Keratinocyte (primary cell): ENCODE measurements at regions not wholly inside any gene's neighbourhood (a gene's known extent, or its start where the extent isn't known, plus 50 kb on each side); places are given as distances from the start of the nearest gene placed in this dataset.

Source experiments
- DNase-seq: peaks from one replicate; pipeline ENCODE4 v3.0.0-alpha.2; 2011; ENCODE audit warnings: low read depth, missing footprints, low spot score
- FAIRE-seq: peaks from 2 replicates; lab custom pipeline; 2011; peaks lifted over from hg19 to GRCh38; lab: Jason Lieb, UNC
- H2AFZ ChIP-seq: 2 replicates; pipeline ENCODE4 v1.6.0; 2012; ENCODE audit warnings: low read length, control low read depth, inconsistent platforms; ENCODE audit not compliant: control insufficient read depth
- H3K27ac ChIP-seq: 2 replicates; pipeline ENCODE4 v1.5.1; 2011; ENCODE audit warnings: low read length; ENCODE audit not compliant: control insufficient read depth, insufficient read depth
- H3K27me3 ChIP-seq: 3 replicates; pipeline ENCODE4 v1.6.0; 2011; ENCODE audit warnings: low read length; ENCODE audit not compliant: control insufficient read depth, insufficient read depth; ENCODE audit errors: extremely low read depth
- H3K36me3 ChIP-seq, 2 experiments: 2 replicates in 1 of 2; 3 replicates in 1 of 2; pipeline ENCODE4 v1.5.1; 2011; ENCODE audit warnings: low read length in 2 of 2, mild to moderate bottlenecking in 1 of 2; ENCODE audit not compliant: control insufficient read depth in 2 of 2, insufficient read depth in 2 of 2; ENCODE audit errors: extremely low read depth in 1 of 2
- H3K4me1 ChIP-seq: 3 replicates; pipeline ENCODE4 v1.5.1; 2011; ENCODE audit warnings: low read length; ENCODE audit not compliant: control insufficient read depth, insufficient read depth; ENCODE audit errors: extremely low read depth
- H3K4me2 ChIP-seq: 3 replicates; pipeline ENCODE4 v1.6.0; 2011; ENCODE audit warnings: low read depth, low read length; ENCODE audit not compliant: control insufficient read depth, insufficient read depth; ENCODE audit errors: extremely low read depth
- H3K4me3 ChIP-seq, 3 experiments: fragments of 200-600 bp in 1 of 3; sonication (generic) in 1 of 3; 2 replicates in 2 of 3; 3 replicates in 1 of 3; pipeline ENCODE4 v1.5.1; 2011 to 2016; ENCODE audit warnings: low read length in 3 of 3, mild to moderate bottlenecking in 3 of 3, control low read depth in 2 of 3, inconsistent platforms in 1 of 3, low read depth in 1 of 3, mixed read lengths in 1 of 3, mixed run types in 1 of 3, moderate library complexity in 1 of 3; ENCODE audit not compliant: control insufficient read depth in 2 of 3, insufficient read depth in 2 of 3; ENCODE audit errors: extremely low read depth in 1 of 3
- H3K79me2 ChIP-seq: 2 replicates; pipeline ENCODE4 v1.6.0; 2012; ENCODE audit warnings: low read length; ENCODE audit not compliant: control insufficient read depth, insufficient read depth
- H3K9ac ChIP-seq: 3 replicates; pipeline ENCODE4 v1.6.0; 2011; ENCODE audit warnings: low read length; ENCODE audit not compliant: control insufficient read depth, insufficient read depth; ENCODE audit errors: extremely low read depth
- H3K9me1 ChIP-seq: 3 replicates; pipeline ENCODE4 v1.6.0; 2011; ENCODE audit warnings: low read length; ENCODE audit not compliant: control insufficient read depth, insufficient read depth; ENCODE audit errors: extremely low read depth
- H3K9me3 ChIP-seq: 2 replicates; pipeline ENCODE4 v1.5.1; 2012; ENCODE audit warnings: low read depth, low read length; ENCODE audit not compliant: control insufficient read depth
- H4K20me1 ChIP-seq: 3 replicates; pipeline ENCODE4 v1.6.0; 2011; ENCODE audit warnings: low read length; ENCODE audit not compliant: control insufficient read depth, insufficient read depth; ENCODE audit errors: extremely low read depth
- EZH2 ChIP-seq: IDR thresholded peaks from one replicate; pipeline ENCODE4 v1.6.1; 2012; ENCODE audit warnings: inconsistent platforms, mild to moderate bottlenecking, low read length, moderate library complexity
- dilution Hi-C: fragments of 300-500 bp; cut with MboI; formaldehyde crosslinking; loops from one replicate; pipeline ENCODE4 v1.7.0; 2020; ENCODE audit warnings: low sequenced_read_pairs; ENCODE audit not compliant: extremely low pct_ligation_motif_present
- TF ChIP-seq, protein P1 (sequence below), 3 experiments: IDR thresholded peaks in 1 of 3; conservative IDR thresholded peaks in 1 of 3; optimal IDR thresholded peaks in 1 of 3; 2 replicates in 2 of 3; 3 replicates in 1 of 3; pipeline versions ENCODE3 to v1.5.1; 2011; ENCODE audit warnings: low read length in 3 of 3, mild to moderate bottlenecking in 3 of 3, moderate library complexity in 2 of 3, control low read depth in 1 of 3, inconsistent platforms in 1 of 3; ENCODE audit not compliant: insufficient read depth in 2 of 3; ENCODE audit errors: extremely low read depth in 1 of 3

DNA sequence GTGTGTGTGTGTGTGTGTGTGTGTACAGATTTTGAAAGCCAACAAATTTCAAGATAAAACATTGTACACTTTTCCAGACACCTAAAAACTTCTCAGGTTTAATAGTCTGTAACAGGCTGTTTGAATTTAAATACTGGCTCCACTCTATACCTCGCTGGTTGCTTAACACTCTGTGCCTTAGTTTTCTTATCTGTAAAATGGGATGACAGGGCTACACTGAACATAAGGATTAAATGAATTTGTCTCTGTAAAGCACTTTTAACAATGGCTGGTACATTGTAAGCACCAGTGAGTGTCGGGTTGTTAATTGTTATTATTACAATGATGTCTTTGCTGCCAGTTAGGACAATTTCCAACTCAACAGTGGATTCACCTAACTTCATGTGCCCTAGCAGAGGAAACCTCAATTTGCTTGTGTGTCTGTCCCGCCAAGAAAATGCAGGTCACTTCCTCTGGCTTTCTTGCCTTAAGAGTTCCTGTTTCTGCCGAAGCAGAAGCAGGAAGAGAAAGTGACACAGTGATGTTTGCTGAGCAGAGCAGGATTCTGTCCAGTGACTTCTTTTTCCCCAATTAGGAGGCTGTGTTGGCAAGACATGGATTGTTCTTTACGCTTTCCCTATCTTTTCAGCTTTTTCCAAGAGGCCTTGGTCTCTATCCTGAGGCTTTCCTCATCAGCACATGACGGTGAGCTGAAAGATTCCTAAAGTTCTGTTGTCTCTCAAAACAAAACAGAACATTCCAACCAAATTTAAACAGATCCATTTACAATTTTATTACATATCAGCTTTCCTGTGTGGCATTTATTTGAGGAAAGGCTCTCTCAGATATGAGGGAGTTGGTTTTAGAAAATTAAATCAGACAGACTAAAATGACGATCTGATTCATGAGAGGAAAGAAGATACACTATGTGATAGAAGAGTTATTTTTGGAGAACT lies 154.1 kb upstream of the ATP2B1 start:
- TF ChIP-seq, protein P1, sequence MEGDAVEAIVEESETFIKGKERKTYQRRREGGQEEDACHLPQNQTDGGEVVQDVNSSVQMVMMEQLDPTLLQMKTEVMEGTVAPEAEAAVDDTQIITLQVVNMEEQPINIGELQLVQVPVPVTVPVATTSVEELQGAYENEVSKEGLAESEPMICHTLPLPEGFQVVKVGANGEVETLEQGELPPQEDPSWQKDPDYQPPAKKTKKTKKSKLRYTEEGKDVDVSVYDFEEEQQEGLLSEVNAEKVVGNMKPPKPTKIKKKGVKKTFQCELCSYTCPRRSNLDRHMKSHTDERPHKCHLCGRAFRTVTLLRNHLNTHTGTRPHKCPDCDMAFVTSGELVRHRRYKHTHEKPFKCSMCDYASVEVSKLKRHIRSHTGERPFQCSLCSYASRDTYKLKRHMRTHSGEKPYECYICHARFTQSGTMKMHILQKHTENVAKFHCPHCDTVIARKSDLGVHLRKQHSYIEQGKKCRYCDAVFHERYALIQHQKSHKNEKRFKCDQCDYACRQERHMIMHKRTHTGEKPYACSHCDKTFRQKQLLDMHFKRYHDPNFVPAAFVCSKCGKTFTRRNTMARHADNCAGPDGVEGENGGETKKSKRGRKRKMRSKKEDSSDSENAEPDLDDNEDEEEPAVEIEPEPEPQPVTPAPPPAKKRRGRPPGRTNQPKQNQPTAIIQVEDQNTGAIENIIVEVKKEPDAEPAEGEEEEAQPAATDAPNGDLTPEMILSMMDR (optimal IDR thresholded peaks at IDR 0.05 in 1 of 3, IDR thresholded peaks at IDR 0.05 in 1 of 3, conservative IDR thresholded peaks at IDR 0.05 in 1 of 3; ENCODE audit: extremely low read depth in 1 of 3, insufficient read depth in 2 of 3, low read length in 3 of 3), result no peak
- TF ChIP-seq EZH2, result no peak
- FAIRE-seq, result no peak

DNA sequence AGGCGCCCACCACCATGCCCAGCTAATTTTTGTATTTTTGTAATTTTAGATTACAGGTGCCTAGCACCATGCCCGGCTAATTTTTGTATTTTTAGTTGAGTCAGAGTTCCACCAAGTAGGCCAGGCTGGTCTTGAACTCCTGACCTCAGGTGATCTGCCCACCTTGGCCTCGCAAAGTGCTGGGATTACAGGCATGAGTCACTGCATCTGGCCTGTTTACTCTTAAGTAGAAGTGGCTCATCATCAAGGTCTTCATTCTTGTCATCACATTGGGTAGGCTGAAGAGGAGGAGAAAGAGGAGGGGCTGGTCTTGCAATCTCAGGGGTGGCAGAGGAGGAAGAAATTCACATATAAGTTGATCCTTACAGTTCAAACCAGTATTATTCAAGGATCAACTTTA lies 152.4 kb upstream of the ATP2B1 start:
- TF ChIP-seq EZH2, result no peak
- TF ChIP-seq, protein P1 (optimal IDR thresholded peaks at IDR 0.05 in 1 of 3, IDR thresholded peaks at IDR 0.05 in 1 of 3, conservative IDR thresholded peaks at IDR 0.05 in 1 of 3; ENCODE audit: extremely low read depth in 1 of 3, insufficient read depth in 2 of 3, low read length in 3 of 3), result no peak
- H3K9me3 ChIP-seq, result no peaks in the 10 kb centered on the region
- no peak overlapping the region for H3K4me2 ChIP-seq
- H3K27me3 ChIP-seq, result no peaks in the 10 kb centered on the region
- no peak for DNase-seq
- no peaks in the 10 kb centered on the region for H3K9me1 ChIP-seq
- no peaks in the 10 kb centered on the region for H3K79me2 ChIP-seq
- dilution Hi-C loops, result no loop called here
- H2AFZ ChIP-seq, result no peak overlapping the region
- H3K27ac ChIP-seq, result no peak overlapping the region
- no peak for FAIRE-seq
- H3K36me3 ChIP-seq, result no peaks in the 10 kb centered on the region
- H3K9ac ChIP-seq, result no peak overlapping the region
- H3K4me1 ChIP-seq, result no peaks in the 10 kb centered on the region
- no peaks in the 10 kb centered on the region for H4K20me1 ChIP-seq
- no peak overlapping the region for H3K4me3 ChIP-seq

More for the DNA sequence above, 154.1 kb upstream of the ATP2B1 start:
- Histone ChIP-seq H3K9me3 (no peaks in the 10 kb centered on the region), H3K9me1 (no peaks in the 10 kb centered on the region), H3K27ac (no peak overlapping the region), H2AFZ (no peak overlapping the region), H3K27me3 (no peaks in the 10 kb centered on the region), H3K4me2 (no peak overlapping the region), H4K20me1 (no peaks in the 10 kb centered on the region), H3K79me2 (no peaks in the 10 kb centered on the region), H3K4me3 (no peak overlapping the region), H3K36me3 (no peaks in the 10 kb centered on the region), H3K4me1 (no peaks in the 10 kb centered on the region), H3K9ac (no peak overlapping the region)
- dilution Hi-C loops, result no loop called here
- DNase-seq, result no peak
